MG63 (cell line): ENCODE measurements at regions not wholly inside any gene's neighbourhood (a gene's known extent, or its start where the extent isn't known, plus 50 kb on each side); places are given as distances from the start of the nearest gene placed in this dataset.
"Not testable (repeated sequence)": the region's sequence is repeated elsewhere in the genome, so short reads cannot be mapped to it uniquely, and the experiment has no call there.

Experiments used
- DNase-seq: peaks from one replicate; pipeline ENCODE4 v3.0.0-alpha.2; 2020
- H3K27me3 ChIP-seq: fragments of 250-450 bp; sonication (Bioruptor Pico); 2 replicates; pipeline ENCODE4 v1.5.1; 2020; ENCODE audit warnings: mild to moderate bottlenecking, moderate library complexity
- H3K36me3 ChIP-seq: fragments of 250-450 bp; sonication (Bioruptor Pico); 2 replicates; pipeline ENCODE4 v1.5.1; 2020; ENCODE audit warnings: mild to moderate bottlenecking, moderate library complexity
- H3K4me3 ChIP-seq: fragments of 250-450 bp; sonication (Bioruptor Pico); 2 replicates; pipeline ENCODE4 v1.5.1; 2020; ENCODE audit warnings: mild to moderate bottlenecking, moderate library complexity
- H3K9me3 ChIP-seq: fragments of 250-450 bp; sonication (Bioruptor Pico); 2 replicates; pipeline ENCODE4 v1.5.1; 2020; ENCODE audit warnings: mild to moderate bottlenecking, moderate library complexity

- no peaks in the 10 kb centered on the region for H3K9me3 ChIP-seq
- no peak overlapping the region for H3K4me3 ChIP-seq
- no peaks in the 10 kb centered on the region for H3K36me3 ChIP-seq
- H3K27me3 ChIP-seq = no peaks in the 10 kb centered on the region
- DNase-seq = no peak
Observed at GRCh38 chr6:71726121-71726520, 160.2 kb upstream of the RIMS1 start.

- no peaks in the 10 kb centered on the region for H3K9me3 ChIP-seq
- H3K4me3 ChIP-seq = no peak overlapping the region
- no peaks in the 10 kb centered on the region for H3K27me3 ChIP-seq
- H3K36me3 ChIP-seq = no peaks in the 10 kb centered on the region
- no peak for DNase-seq
Observed at GRCh38 chr6:71727632-71728294, 158.6 kb upstream of the RIMS1 start.

- Histone ChIP-seq H3K27me3 (no peaks in the 10 kb centered on the region), H3K4me3 (no peak overlapping the region), H3K9me3 (no peaks in the 10 kb centered on the region)
Observed at GRCh38 chr6:71730284-71730683, 156.1 kb upstream of the RIMS1 start.

GRCh38 chr6:71733970-71734899 lies 152.1 kb upstream of the RIMS1 start:
- Histone ChIP-seq H3K9me3 (no peaks in the 10 kb centered on the region), H3K36me3 (no peaks in the 10 kb centered on the region), H3K27me3 (no peaks in the 10 kb centered on the region), H3K4me3 (no peak overlapping the region)
- no peak for DNase-seq

More at GRCh38 chr6:71730284-71730683, 156.1 kb upstream of the RIMS1 start:
- DNase-seq = no peak
- H3K36me3 ChIP-seq = no peaks in the 10 kb centered on the region

- Histone ChIP-seq H3K9me3 (no peaks in the 10 kb centered on the region; the same call in 1 of the 2 replicates), H3K27me3 (no peaks in the 10 kb centered on the region), H3K4me3 (no peak overlapping the region), H3K36me3 (peaks cover 3% of the 10 kb centered on the region; the same call in 1 of the 2 replicates)
- no peak for DNase-seq
Observed at GRCh38 chr6:71737953-71738352, 148.4 kb upstream of the RIMS1 start.

GRCh38 chr6:71745525-71745924 lies 140.8 kb upstream of the RIMS1 start:
- Histone ChIP-seq H3K27me3 (no peaks in the 10 kb centered on the region), H3K36me3 (peaks cover 3% of the 10 kb centered on the region; the same call in 1 of the 2 replicates), H3K9me3 (no peaks in the 10 kb centered on the region; the same call in 1 of the 2 replicates), H3K4me3 (no peak overlapping the region)
- no peak for DNase-seq

GRCh38 chr6:71766146-71766760 lies 120.1 kb upstream of the RIMS1 start:
- no peaks in the 10 kb centered on the region for H3K27me3 ChIP-seq
- no peaks in the 10 kb centered on the region for H3K9me3 ChIP-seq
- H3K36me3 ChIP-seq = no peaks in the 10 kb centered on the region
- no peak overlapping the region for H3K4me3 ChIP-seq
- no peak for DNase-seq

GRCh38 chr6:71766796-71767195 lies 119.6 kb upstream of the RIMS1 start:
- Histone ChIP-seq H3K9me3 (no peaks in the 10 kb centered on the region), H3K36me3 (no peaks in the 10 kb centered on the region), H3K4me3 (no peak overlapping the region), H3K27me3 (no peaks in the 10 kb centered on the region)
- DNase-seq = no peak

- Histone ChIP-seq H3K27me3 (no peaks in the 10 kb centered on the region), H3K4me3 (no peak overlapping the region), H3K9me3 (no peaks in the 10 kb centered on the region), H3K36me3 (no peaks in the 10 kb centered on the region)
- no peak for DNase-seq
Observed at GRCh38 chr6:71768356-71768755, 118.0 kb upstream of the RIMS1 start.

- H3K27me3 ChIP-seq = no peaks in the 10 kb centered on the region
- peaks cover 16% of the 10 kb centered on the region for H3K9me3 ChIP-seq
- H3K36me3 ChIP-seq = no peaks in the 10 kb centered on the region
- H3K4me3 ChIP-seq = no peak overlapping the region
- DNase-seq = no peak
Observed at GRCh38 chr6:71808865-71809264, 77.5 kb upstream of the RIMS1 start.

GRCh38 chr6:71810880-71811279 lies 75.5 kb upstream of the RIMS1 start:
- H3K27me3 ChIP-seq = no peaks in the 10 kb centered on the region
- DNase-seq = no peak
- peaks cover 16% of the 10 kb centered on the region for H3K9me3 ChIP-seq
- H3K36me3 ChIP-seq = no peaks in the 10 kb centered on the region
- no peak overlapping the region for H3K4me3 ChIP-seq

- no peaks in the 10 kb centered on the region for H3K27me3 ChIP-seq
- no peaks in the 10 kb centered on the region; the same call in 1 of the 2 replicates for H3K9me3 ChIP-seq
- DNase-seq = no peak
- no peak overlapping the region for H3K4me3 ChIP-seq
- H3K36me3 ChIP-seq = no peaks in the 10 kb centered on the region; the same call in 1 of the 2 replicates
Observed at GRCh38 chr6:71822625-71823024, 63.7 kb upstream of the RIMS1 start.

- not testable (repeated sequence) for H3K4me3 ChIP-seq, H3K9me3 ChIP-seq, H3K27me3 ChIP-seq, DNase-seq, H3K36me3 ChIP-seq
Observed at GRCh38 chr6:71832110-71832764, 54.1 kb upstream of the RIMS1 start.
